Gastroesophageal sphincter (tissue), 4 donors: ENCODE measurements at regions not wholly inside any gene's neighbourhood (a gene's known extent, or its start where the extent isn't known, plus 50 kb on each side); places are given as distances from the start of the nearest gene placed in this dataset.

Source experiments
- ATAC-seq: fragments of 150-250 bp; one replicate; pipeline ENCODE4 v1.9.1; 2016; ENCODE audit warnings: mild to moderate bottlenecking, moderate library complexity
- H3K27ac ChIP-seq, 4 donors: fragments of 200-600 bp; sonication (generic) in 3 of 4; 1 replicate in 3 of 4; 2 replicates in 1 of 4; pipeline ENCODE4 v1.5.1; 2016 to 2019
- H3K27me3 ChIP-seq: fragments of 200-600 bp; sonication (generic); one replicate; pipeline ENCODE4 v1.5.1; 2019
- H3K36me3 ChIP-seq, 2 donors: fragments of 200-600 bp; sonication (generic); one replicate each; pipeline ENCODE4 v1.5.1; 2019; ENCODE audit warnings: control low read depth in 1 of 2
- H3K4me1 ChIP-seq, 3 donors: fragments of 200-600 bp; sonication (generic); 1 replicate in 2 of 3; 2 replicates in 1 of 3; pipeline ENCODE4 v1.5.1; 2016 to 2019; ENCODE audit warnings: control low read depth in 2 of 3
- H3K4me3 ChIP-seq, 2 donors: fragments of 200-600 bp; sonication (generic); one replicate each; pipeline ENCODE4 v1.5.1; 2019; ENCODE audit warnings: mild to moderate bottlenecking in 1 of 2, moderate library complexity in 1 of 2
- H3K9me3 ChIP-seq, 3 donors: fragments of 200-600 bp; sonication (generic); one replicate each; pipeline ENCODE4 v1.5.1; 2017 to 2019; ENCODE audit warnings: control low read depth in 2 of 3
- EP300 ChIP-seq: sonication (generic); formaldehyde crosslinking; IDR thresholded peaks from one replicate; pipeline ENCODE4 v1.6.1; 2017; ENCODE audit warnings: antibody characterized with exemption, mild to moderate bottlenecking
- POLR2A ChIP-seq, 2 donors: fragments of 450-650 bp; IDR thresholded peaks; one replicate each; pipeline ENCODE4 v1.6.1; 2017; ENCODE audit warnings: antibody characterized with exemption in 2 of 2, mild to moderate bottlenecking in 2 of 2, moderate library complexity in 1 of 2
- POLR2AphosphoS5 ChIP-seq: sonication (generic); formaldehyde crosslinking; IDR thresholded peaks from one replicate; pipeline ENCODE4 v1.6.1; 2017; ENCODE audit warnings: antibody characterized with exemption
- WGBS, 2 donors: methylation state at CpG; one replicate each; pipeline ENCODE4 v1.1.5; 2018; ENCODE audit warnings: low coverage in 1 of 2; 5-methylcytosine and 5-hydroxymethylcytosine counted together
- TF ChIP-seq, protein P1 (sequence below), 4 experiments: fragments of 200-600 bp in 2 of 4; fragments of 450-650 bp in 2 of 4; sonication (generic) in 1 of 4; IDR thresholded peaks; one replicate each; pipeline ENCODE4 v1.5.1; 2017 to 2019; ENCODE audit warnings: antibody characterized with exemption in 4 of 4, mild to moderate bottlenecking in 2 of 4, moderate library complexity in 2 of 4

DNA sequence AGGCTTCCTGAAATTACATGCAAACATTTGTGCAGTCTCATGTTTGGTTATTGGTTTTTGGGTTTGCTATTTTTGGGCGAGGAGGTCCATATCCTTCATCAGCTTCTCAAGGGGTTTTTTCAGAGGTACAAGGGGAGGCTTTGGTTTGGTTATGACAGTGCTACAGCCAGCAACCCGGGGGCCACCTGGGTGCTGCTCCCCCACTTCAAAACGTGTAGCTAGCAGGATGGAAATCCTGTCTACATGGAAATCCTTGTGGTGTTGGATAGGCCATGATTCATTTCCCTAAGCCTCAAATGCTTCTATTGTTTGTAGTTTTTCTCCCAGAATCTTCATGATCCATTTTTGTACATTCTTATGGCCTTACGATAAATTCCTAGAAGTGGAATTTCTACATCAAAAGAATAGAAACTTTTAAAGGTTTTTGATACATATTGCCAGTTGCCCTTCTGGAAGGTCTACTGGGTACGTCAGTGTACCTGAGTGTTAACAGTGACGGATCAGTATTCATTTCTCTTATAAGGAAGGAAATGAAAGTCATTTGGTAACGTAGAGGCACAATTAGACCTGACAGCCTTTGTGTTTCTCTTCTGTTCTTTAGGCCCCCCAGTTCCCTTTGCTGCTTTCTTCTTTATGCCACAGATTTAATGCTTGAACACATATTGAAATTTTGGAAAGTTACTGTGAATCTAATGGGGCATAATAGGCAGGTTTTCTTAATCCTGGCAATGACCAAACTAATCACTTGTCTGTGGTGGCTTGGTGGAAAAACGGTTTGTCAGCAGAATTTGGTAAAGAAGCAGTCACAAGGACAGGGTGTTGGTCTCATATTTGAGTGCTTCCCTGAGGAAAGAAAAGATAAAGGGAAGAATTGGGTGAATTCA is 69.7 kb upstream of the ABL1 start:
- WGBS, 2 donors = 62 to 83% methylated on average over 5 to 8 of the region's 8 CpGs
- Histone ChIP-seq H3K36me3 (no peaks in the 10 kb centered on the region), H3K9me3 (no peaks in the 10 kb centered on the region), H3K4me1 (peaks cover 0 to 45% (median 12%) of the 10 kb centered on the region in 3 donors), H3K27me3 (no peaks in the 10 kb centered on the region), H3K27ac (peak overlapping the region in 3 of 4 donors; percentile 54 to 62 (median 55)), H3K4me3 (no peak overlapping the region)
- TF ChIP-seq, protein P1, sequence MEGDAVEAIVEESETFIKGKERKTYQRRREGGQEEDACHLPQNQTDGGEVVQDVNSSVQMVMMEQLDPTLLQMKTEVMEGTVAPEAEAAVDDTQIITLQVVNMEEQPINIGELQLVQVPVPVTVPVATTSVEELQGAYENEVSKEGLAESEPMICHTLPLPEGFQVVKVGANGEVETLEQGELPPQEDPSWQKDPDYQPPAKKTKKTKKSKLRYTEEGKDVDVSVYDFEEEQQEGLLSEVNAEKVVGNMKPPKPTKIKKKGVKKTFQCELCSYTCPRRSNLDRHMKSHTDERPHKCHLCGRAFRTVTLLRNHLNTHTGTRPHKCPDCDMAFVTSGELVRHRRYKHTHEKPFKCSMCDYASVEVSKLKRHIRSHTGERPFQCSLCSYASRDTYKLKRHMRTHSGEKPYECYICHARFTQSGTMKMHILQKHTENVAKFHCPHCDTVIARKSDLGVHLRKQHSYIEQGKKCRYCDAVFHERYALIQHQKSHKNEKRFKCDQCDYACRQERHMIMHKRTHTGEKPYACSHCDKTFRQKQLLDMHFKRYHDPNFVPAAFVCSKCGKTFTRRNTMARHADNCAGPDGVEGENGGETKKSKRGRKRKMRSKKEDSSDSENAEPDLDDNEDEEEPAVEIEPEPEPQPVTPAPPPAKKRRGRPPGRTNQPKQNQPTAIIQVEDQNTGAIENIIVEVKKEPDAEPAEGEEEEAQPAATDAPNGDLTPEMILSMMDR (IDR thresholded peaks at IDR 0.05) = no peak
- TF ChIP-seq POLR2A (IDR thresholded peaks at IDR 0.05) (no peak), EP300 (no peak), POLR2AphosphoS5 (no peak)
- no peak for ATAC-seq

DNA sequence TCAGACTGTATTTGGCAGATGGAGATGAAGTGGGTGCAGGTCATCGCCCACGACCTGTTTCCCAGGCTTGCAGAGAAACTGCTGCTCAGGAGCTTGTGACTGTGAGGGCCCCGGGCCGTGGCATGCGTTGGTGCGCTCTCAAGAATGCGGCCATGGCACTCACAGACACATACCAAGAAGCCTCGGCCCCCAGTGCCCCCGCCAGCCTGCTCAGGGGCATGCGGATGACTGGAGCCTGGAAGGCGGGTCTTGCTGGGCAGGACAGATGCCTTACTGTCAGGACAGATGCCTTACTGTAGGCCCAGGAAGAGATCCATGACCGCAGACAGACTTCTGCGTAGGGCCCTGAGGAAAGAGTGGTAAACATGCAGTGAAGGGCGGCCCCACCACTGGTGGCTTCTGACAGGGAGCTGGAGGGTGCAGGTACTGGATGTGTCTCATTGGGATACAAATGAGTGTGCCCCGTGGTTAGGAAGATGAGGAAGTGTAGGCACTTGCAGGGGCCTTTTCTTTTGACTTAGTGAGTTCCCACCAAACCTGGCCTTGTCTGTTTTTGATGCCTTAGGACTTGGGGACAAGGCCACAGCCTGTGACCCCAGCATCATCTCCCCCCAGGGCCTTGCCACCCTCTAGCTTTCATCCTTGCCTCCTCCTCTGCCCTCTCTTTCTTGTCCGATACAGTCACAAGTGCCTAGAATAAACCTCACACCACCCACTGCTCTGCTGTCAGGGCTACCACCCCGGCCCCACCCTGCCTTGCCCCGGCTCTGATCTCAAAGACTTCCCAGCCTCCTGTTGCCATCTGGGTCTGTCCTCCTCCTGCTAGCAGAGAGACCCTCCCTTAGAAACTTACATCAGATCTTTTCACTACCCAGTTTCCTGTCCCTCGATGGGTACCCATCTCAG is 68.8 kb upstream of the ABL1 start:
- peak; percentile 68 for ATAC-seq
- H3K4me1 ChIP-seq = peaks cover 0 to 51% (median 12%) of the 10 kb centered on the region in 3 donors
- no peaks in the 10 kb centered on the region for H3K36me3 ChIP-seq
- TF ChIP-seq EP300 (no peak), POLR2AphosphoS5 (peak; percentile 35)
- TF ChIP-seq, protein P1 (IDR thresholded peaks at IDR 0.05) = no peak
- 33 to 69% methylated on average over 5 to 17 of the region's 19 CpGs for WGBS, 2 donors
- H3K27ac ChIP-seq = peak overlapping the region in 3 of 4 donors; percentile 54 to 62 (median 55)
- no peaks in the 10 kb centered on the region for H3K9me3 ChIP-seq
- H3K4me3 ChIP-seq = no peak overlapping the region
- H3K27me3 ChIP-seq = no peaks in the 10 kb centered on the region

DNA sequence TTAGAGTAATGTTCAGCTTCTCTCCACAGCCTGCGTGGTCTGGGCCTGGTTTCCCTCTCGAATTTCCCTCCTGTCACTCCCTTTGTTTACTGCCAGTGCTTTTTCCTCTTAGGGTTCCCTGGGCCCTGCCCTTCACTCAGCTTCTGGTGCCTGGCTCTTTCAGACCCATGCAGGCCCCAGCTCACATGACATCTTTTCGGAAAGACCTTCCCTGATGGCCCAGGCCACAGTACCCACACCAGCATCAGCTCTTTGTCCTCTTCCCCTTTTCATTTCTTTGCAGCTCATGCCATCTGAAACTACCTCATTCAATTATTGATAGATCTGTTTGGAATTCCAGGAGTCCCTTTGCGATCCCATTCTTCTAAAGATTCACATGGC is 68.1 kb upstream of the ABL1 start:
- TF ChIP-seq, protein P1 (IDR thresholded peaks at IDR 0.05) = no peak
- TF ChIP-seq POLR2AphosphoS5 (no peak), EP300 (no peak), POLR2A (IDR thresholded peaks at IDR 0.05) (no peak)
- Histone ChIP-seq H3K9me3 (no peaks in the 10 kb centered on the region), H3K36me3 (no peaks in the 10 kb centered on the region), H3K4me1 (peaks cover 0 to 57% (median 12%) of the 10 kb centered on the region in 3 donors), H3K27me3 (no peaks in the 10 kb centered on the region), H3K27ac (peak overlapping the region in 3 of 4 donors; percentile 54 to 62 (median 55)), H3K4me3 (no peak overlapping the region)
- 48 to 69% methylated on average over 3 to 4 of the region's 4 CpGs for WGBS, 2 donors
- no peak for ATAC-seq

DNA sequence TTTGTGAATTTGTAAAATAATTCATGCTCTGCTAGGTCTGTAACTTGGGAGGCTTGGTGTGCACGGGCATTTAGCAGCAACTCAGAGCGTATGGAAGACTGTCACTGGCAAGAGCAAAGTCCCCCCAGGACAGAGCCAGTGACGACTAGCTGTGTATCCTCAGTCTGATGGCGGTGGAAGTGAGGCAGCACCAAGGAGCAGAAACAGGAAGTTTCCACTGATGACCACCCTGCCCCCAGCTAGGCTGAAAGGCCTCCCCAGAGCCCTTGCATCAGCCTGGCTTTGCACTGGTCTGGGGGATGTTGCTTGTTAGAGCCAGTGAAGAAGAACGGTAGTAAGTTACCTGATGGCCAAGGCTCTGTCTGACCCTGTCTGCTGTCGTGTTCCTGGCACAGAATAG is 66.8 kb upstream of the ABL1 start:
- peak overlapping the region in 1 of 4 donors; percentile 27 for H3K27ac ChIP-seq
- no peaks in the 10 kb centered on the region for H3K27me3 ChIP-seq
- no peaks in the 10 kb centered on the region for H3K36me3 ChIP-seq
- H3K4me1 ChIP-seq = peaks cover 0 to 54% (median 12%) of the 10 kb centered on the region in 3 donors
- no peak for ATAC-seq
- no peak overlapping the region for H3K4me3 ChIP-seq
- peak in 1 of 2 donors; percentile 3 for TF ChIP-seq POLR2A (IDR thresholded peaks at IDR 0.05)
- TF ChIP-seq, protein P1 (IDR thresholded peaks at IDR 0.05) = no peak
- WGBS, 2 donors = 30 to 32% methylated on average over 3 to 5 of the region's 6 CpGs
- H3K9me3 ChIP-seq = no peaks in the 10 kb centered on the region
